ENCODE measurements at regions not wholly inside any gene's neighbourhood (a gene's known extent, or its start where the extent isn't known, plus 50 kb on each side); places are given as distances from the start of the nearest gene placed in this dataset.
A peak's percentile ranks its signal among the peaks of the same experiment; 100 is the strongest.

DNA sequence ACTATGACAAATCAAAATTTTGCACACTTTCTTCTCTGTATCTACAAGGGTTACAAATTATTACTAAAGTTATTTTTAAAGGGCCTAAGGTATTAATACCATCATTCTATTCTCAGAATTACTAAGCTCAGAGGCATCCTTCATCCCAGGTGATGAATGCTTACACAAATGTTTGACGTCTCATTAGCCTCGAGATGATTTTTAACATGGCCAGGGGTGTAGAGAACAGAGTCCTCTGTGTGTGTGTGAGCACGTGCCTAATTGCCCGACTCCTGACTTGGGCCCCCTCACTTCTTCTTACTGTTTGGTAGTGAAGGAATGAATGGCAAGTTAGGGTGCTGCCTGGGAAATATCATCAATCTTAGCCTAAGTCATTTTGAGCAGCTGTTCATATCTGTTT lies 221.1 kb downstream of the ENC1 start:
- Mint-ChIP-seq H3K4me1 (peaks cover 6% of the 10 kb centered on the region), H3K9me3 (peaks cover 4% of the 10 kb centered on the region), H3K27me3 (peaks cover 31% of the 10 kb centered on the region), H3K27ac (no peak overlapping the region), H3K36me3 (peaks cover 6% of the 10 kb centered on the region), H3K4me3 (no peak overlapping the region)
- no peak for ATAC-seq

DNA sequence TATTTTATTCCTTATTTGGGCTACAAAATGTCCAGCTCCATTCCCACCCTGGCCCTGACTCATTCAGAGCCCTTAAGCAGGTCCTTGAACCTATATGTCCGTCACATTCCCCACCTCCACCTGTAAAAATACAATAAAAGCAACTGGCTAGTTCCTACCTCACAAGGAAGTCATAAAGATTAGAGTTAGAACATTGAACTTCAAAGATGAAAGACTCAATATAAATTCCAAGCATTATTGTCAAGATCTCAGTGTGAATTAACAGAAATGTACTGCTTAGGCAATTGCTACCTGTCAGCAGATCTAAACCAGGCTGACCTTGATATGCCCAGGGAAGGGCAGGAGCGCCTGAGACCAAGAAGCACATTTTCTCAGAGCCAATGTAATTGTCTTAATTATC lies 221.8 kb downstream of the ENC1 start:
- H3K36me3 Mint-ChIP-seq = peaks cover 6% of the 10 kb centered on the region
- H3K27me3 Mint-ChIP-seq = peaks cover 37% of the 10 kb centered on the region
- H3K27ac Mint-ChIP-seq = no peak overlapping the region
- peaks cover 4% of the 10 kb centered on the region for H3K9me3 Mint-ChIP-seq
- ATAC-seq = no peak
- peaks cover 6% of the 10 kb centered on the region for H3K4me1 Mint-ChIP-seq
- H3K4me3 Mint-ChIP-seq = no peak overlapping the region

DNA sequence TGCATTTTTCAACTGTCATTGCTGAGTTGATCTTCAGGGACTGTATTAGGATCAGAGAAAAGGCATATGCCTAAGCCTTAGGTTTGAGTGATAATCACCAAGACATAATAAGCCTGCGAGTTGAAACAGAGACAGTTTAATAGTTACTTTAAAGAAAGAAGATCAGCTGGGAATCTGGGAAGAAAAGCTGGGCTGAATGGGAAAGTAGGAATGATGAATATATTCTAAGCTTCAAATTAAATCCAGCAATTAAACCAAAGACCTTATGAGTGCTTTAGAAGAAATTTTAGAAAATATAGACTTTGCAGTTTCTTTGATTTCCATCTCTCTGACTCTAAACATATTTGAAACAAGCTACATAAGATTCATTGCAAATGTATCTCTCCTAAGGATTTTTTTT lies 222.3 kb downstream of the ENC1 start:
- H3K4me3 Mint-ChIP-seq = no peak overlapping the region
- H3K36me3 Mint-ChIP-seq = peaks cover 4% of the 10 kb centered on the region
- H3K27ac Mint-ChIP-seq = no peak overlapping the region
- H3K4me1 Mint-ChIP-seq = peaks cover 6% of the 10 kb centered on the region
- peaks cover 2% of the 10 kb centered on the region for H3K9me3 Mint-ChIP-seq
- peaks cover 33% of the 10 kb centered on the region for H3K27me3 Mint-ChIP-seq
- no peak for ATAC-seq

DNA sequence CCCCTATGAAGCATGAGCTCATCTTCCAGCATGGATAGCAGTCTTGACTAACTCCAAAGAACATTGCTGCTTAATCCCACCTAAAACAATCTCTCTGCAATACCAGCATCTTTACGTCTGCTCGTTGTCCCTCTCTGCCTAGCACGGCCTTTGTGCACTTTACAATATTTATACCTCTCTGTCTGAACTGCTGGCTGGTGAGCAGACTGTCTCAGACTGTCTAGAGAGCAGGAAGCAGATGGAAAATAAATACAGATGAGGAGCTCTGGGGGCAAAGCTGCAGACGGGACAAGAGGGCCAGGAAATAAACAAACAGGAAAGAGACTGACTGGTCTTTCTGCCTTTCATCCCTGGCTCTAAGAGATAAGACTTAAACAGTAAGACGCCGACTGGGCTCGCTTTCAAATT lies 224.8 kb downstream of the ENC1 start:
- Mint-ChIP-seq H3K27me3 (peaks cover 22% of the 10 kb centered on the region), H3K27ac (no peak overlapping the region), H3K9me3 (no peaks in the 10 kb centered on the region), H3K4me1 (no peaks in the 10 kb centered on the region), H3K36me3 (no peaks in the 10 kb centered on the region), H3K4me3 (no peak overlapping the region)
- ATAC-seq = no peak

DNA sequence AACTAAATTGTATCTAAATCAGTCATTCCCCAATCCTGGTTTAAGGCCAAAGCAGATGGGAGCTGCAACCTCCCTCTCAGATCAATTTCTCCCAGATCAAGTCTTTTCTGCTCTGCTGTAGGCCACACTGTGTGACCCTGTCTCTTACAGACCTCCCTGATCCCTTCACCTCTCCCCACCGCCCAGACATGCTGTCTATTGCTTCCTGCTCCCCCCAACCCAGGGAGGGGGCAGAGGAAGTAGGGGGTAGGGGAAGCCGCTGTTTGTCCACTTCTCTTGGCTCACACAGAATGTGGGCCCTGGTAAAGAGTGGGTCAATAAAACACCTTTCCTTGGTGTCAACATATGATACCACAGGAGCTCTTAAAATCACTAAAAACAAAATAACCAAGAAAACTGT lies 226.3 kb downstream of the ENC1 start:
- Mint-ChIP-seq H3K27me3 (peaks cover 32% of the 10 kb centered on the region), H3K27ac (no peak overlapping the region), H3K36me3 (no peaks in the 10 kb centered on the region), H3K4me1 (no peaks in the 10 kb centered on the region), H3K4me3 (no peak overlapping the region), H3K9me3 (no peaks in the 10 kb centered on the region)
- no peak for ATAC-seq

DNA sequence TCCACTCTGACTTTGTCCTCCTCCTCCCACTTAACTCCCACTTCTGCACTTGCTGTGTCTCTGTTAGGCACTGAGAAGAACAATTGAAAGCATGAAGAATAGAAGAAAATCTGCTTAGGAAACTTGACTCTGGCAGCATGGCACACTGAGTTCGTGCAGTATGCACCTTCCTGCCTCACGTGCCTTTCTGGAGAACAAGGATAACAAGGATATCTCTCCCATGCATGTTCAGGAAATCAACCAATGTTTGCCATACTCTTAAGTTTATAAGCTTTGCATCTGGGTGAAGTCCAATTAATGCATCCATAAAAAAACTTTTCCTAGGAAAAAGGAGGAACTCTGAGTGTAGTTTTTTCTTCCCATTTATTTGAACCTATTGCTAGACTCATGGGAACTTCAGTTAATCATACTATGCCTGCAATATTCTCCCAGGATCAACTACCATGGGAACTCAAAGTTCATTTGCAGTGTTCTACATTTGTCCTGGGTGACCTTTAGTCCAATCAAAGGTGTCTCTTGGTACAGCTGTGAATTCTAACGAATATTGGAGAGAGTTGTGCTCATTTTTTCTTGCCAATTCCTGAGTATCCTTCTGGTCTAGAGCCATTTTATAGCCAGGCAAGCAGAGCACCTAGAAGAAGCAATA lies 227.0 kb downstream of the ENC1 start:
- Mint-ChIP-seq H3K27me3 (peaks cover 33% of the 10 kb centered on the region), H3K27ac (no peak overlapping the region), H3K9me3 (no peaks in the 10 kb centered on the region), H3K36me3 (no peaks in the 10 kb centered on the region), H3K4me1 (no peaks in the 10 kb centered on the region), H3K4me3 (no peak overlapping the region)
- no peak for ATAC-seq

DNA sequence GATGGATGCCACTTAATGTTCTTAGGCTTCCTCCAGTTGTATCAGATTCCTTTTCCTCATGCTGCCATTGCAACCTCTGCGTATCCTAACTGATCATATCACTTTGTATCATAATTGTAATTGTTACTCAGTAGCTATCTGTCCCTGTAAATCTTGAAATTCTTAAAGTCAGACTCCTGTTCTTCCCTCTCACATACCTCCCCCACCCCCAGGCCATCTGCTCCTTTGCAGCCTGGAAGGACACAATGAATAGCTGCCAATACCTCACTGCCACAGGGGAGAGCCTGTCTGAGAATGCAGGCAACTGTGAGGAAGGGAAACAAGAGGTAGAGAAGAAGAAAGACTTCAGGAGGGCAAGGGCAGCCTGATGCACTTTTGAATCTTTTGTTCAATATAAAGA lies 228.5 kb downstream of the ENC1 start:
- H3K36me3 Mint-ChIP-seq = no peaks in the 10 kb centered on the region
- H3K4me3 Mint-ChIP-seq = no peak overlapping the region

DNA sequence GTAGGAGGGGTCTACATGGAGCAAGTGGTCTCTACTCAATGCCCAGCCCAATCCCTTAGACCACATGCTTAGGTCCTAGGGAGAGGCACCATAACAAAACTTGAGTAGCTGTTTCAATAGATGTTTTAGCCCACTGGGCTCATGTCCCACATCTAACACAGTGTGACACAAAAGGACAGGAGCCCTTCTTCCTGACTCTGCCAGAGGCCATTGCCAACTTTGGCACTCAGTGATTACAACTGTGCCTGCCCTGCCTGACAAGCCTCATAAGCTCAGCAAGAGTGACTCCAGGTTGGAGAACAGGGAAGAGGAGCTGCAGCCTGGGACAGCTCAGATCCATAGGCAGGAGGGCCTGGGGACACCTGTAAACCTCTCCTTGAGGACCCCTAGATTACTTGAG lies 230.8 kb downstream of the ENC1 start:
- Mint-ChIP-seq H3K4me1 (no peaks in the 10 kb centered on the region), H3K27ac (no peak overlapping the region), H3K4me3 (no peak overlapping the region), H3K27me3 (peaks cover 31% of the 10 kb centered on the region), H3K9me3 (no peaks in the 10 kb centered on the region), H3K36me3 (no peaks in the 10 kb centered on the region)
- no peak for ATAC-seq

More for the DNA sequence above, 228.5 kb downstream of the ENC1 start:
- H3K4me1 Mint-ChIP-seq = no peaks in the 10 kb centered on the region
- ATAC-seq = no peak
- no peaks in the 10 kb centered on the region for H3K9me3 Mint-ChIP-seq
- H3K27ac Mint-ChIP-seq = no peak overlapping the region
- peaks cover 32% of the 10 kb centered on the region for H3K27me3 Mint-ChIP-seq

DNA sequence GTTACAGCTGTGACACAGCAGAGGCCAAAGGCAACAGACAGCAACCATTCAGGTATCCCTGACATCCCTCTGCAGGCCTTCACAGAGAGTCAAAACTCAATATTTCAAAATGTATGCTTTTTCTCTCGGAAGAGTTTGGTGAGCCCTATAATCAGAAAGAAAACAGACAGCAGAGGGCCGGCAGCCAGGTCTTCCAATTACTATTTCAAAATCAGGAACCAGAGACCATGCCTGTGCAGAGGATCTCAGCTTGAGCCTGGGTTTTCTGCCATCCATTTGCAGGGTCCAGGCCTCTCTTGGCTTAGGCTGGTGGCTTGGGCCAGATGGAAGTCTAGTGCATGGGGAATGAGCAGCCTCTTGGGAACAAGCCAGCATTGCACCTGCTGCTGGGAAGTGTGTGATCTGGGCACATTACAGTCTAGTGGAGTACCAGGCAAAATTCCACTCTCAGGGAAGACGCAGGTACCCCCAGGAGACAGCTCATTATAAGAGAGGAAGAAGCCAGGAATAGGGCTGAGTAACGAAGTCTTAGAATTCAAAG lies 231.3 kb downstream of the ENC1 start:
- H3K4me1 Mint-ChIP-seq = no peaks in the 10 kb centered on the region
- no peaks in the 10 kb centered on the region for H3K9me3 Mint-ChIP-seq
- H3K27me3 Mint-ChIP-seq = peaks cover 27% of the 10 kb centered on the region
- ATAC-seq = no peak
- H3K27ac Mint-ChIP-seq = no peak overlapping the region
- no peaks in the 10 kb centered on the region for H3K36me3 Mint-ChIP-seq
- no peak overlapping the region for H3K4me3 Mint-ChIP-seq

DNA sequence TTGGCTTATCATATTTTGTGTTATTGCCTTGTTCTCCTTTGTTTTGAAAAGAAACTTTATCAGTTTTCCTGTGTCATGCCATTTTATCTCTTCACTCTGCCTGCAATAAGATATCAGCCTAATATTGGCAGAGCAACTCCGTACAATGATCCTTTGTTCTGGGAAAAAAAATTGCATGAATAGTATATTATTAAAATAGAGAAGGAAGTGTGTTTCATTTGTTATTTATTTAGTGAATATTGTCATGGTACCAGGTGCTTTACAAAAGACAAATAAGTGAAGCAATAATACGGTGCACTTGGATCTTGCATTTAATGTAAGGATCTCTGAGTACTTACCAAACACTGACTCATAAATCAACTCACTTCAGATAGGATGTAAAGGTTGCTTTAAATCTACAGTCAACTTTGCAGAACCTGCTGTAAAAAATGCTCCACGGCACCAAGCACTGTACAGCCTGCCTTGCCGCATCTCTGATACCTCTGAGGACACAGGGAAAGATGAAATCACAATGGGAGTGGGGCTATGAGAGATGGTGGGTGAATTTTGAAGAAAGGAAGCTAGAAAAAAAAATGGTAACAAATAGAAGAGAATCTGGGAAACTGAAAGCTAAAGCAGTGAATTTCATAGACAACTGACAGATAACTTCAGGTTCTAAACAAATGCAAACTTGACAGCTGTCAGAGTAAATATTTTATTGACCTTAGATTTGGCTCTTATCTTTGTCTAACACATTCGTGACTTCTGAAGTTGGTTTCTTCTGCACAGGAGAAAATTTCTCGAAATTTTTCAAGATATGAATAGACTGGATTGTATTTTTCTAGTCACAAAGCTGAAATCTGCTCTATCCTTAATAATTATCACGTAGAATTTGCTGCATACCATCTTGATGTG lies 232.1 kb downstream of the ENC1 start:
- Mint-ChIP-seq H3K36me3 (no peaks in the 10 kb centered on the region), H3K27ac (no peak overlapping the region), H3K4me1 (no peaks in the 10 kb centered on the region), H3K27me3 (peaks cover 23% of the 10 kb centered on the region), H3K4me3 (no peak overlapping the region), H3K9me3 (no peaks in the 10 kb centered on the region)
- no peak for ATAC-seq

DNA sequence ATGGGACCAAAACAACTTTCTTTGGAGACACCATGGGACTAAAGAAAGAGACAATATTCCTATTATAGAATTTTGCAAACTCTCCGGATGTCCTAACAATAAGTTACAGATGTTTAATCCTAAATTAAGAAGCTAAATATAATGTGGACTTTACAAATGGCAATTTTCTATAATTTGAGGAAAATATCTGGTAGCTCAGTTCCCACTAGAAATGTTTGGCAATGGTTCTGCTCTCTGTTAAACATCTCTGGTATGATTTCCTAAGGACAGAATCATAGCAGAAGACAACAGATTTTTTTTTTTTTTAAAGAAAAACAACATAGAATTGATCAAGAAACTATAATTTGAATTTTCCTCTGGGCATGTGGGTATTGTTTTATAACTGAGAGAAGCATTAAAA lies 232.8 kb downstream of the ENC1 start:
- Mint-ChIP-seq H3K4me1 (no peaks in the 10 kb centered on the region), H3K27ac (no peak overlapping the region), H3K9me3 (no peaks in the 10 kb centered on the region), H3K36me3 (no peaks in the 10 kb centered on the region), H3K27me3 (peaks cover 23% of the 10 kb centered on the region), H3K4me3 (no peak overlapping the region)
- no peak for ATAC-seq

DNA sequence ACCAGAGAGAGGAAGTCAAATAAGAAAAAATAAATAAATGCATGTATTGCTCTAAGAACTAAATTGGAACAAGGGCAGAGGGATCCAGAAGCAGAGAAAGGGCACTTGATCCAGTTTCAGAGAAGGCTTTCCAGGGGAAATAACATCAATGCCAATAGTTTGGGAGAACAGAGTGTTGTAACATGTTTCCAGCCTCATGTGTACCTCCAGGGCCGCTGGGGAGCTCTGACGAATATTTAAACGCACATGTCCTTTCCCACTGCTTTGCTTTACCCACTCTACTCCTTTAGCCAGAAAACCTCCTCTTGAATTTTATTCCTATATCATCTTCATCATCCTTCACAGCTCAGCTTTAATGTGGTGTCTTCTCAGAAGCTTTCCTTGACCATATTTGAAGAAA lies 233.7 kb downstream of the ENC1 start:
- Mint-ChIP-seq H3K4me3 (no peak overlapping the region), H3K36me3 (no peaks in the 10 kb centered on the region), H3K27ac (no peak overlapping the region), H3K4me1 (no peaks in the 10 kb centered on the region), H3K27me3 (peaks cover 23% of the 10 kb centered on the region), H3K9me3 (no peaks in the 10 kb centered on the region)
- ATAC-seq = no peak

DNA sequence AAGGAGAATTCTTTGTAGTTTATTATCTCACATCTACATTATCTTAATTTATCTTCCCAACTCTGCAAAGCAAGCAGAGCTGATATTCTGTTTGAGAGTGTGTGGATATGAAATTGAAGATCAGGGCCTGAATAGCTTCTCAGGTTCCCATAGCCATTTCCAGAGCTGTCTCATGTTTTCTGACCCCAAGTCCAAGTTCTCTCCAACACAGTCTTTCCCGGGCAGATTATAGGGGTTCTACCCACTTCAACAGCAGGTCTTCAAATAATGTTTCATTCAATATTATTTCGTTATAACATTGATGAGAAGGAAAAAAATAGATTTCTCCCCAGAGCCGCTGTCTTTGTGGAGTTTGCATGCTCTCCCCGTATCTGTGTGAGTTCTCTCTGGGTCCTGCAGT lies 234.9 kb downstream of the ENC1 start:
- no peak for ATAC-seq

DNA sequence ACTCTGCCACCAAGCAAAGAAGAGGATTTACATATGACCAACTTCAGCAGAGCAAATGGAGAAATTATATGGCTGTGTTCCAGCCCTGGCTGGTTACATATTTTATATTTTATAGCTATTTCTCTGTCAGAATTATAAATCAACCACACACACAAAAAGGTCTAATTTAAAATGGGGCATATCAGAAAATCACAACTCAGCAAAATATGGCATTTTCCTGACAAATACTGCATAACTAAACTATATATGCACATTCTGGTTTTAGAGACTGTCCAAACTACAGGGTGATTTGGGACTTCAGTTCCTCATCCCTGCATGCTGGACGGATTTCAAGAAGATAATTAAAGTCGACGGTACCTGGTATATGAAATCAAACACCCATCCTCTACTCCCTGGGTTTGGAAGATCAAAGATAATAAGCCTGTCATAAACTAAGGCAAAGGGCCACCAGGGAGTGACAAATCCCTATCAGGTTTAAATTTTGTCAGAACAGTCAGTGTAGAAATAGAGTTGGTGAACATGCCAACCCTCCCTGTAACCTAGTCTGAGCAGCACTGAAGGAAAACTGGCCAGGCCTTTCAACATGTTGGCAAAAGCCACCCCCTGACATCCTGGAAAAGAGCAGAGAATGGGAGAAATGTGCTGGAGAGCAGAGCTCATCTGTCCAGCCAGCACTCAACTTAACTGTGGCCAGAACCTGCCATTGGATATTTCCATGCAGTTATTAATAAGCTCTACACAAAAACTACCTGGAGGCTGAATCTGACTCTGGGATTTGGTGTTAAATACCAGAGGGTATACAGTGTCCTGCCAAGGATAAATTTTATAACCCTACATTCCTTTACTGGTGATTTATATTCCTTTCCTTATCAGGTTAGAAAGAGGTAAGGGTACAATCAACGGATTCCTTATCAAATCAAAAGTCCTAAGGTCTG lies 235.7 kb downstream of the ENC1 start:
- Mint-ChIP-seq H3K9me3 (no peaks in the 10 kb centered on the region), H3K27me3 (peaks cover 19% of the 10 kb centered on the region), H3K36me3 (no peaks in the 10 kb centered on the region), H3K4me1 (no peaks in the 10 kb centered on the region), H3K27ac (no peak overlapping the region), H3K4me3 (no peak overlapping the region)
- ATAC-seq = peak; percentile 25

More for the DNA sequence above, 234.9 kb downstream of the ENC1 start:
- H3K36me3 Mint-ChIP-seq = no peaks in the 10 kb centered on the region
- no peaks in the 10 kb centered on the region for H3K9me3 Mint-ChIP-seq
- H3K27me3 Mint-ChIP-seq = peaks cover 23% of the 10 kb centered on the region
- no peak overlapping the region for H3K4me3 Mint-ChIP-seq
- no peak overlapping the region for H3K27ac Mint-ChIP-seq
- H3K4me1 Mint-ChIP-seq = no peaks in the 10 kb centered on the region

DNA sequence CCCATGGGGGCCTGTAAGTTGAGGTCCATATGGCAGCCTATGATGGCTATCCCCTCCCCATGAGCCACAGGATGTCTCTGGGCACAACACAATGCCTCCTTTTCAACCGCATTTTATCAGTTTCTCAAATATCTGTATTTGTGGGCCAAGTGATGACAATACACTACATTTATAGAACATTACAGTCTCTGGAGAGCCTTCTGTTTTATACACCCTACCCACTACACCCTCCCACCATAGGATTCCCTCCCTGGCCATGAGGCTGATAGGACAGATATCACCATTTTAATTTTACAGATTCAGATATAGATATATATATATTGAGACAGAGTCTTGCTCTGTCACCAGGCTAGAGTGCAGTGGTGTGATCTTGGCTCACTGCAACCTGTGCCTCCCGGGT lies 236.8 kb downstream of the ENC1 start:
- Mint-ChIP-seq H3K27me3 (peaks cover 8% of the 10 kb centered on the region), H3K4me1 (no peaks in the 10 kb centered on the region), H3K4me3 (no peak overlapping the region), H3K36me3 (no peaks in the 10 kb centered on the region), H3K27ac (no peak overlapping the region), H3K9me3 (peaks cover 3% of the 10 kb centered on the region)
- ATAC-seq = no peak

All from stimulated activated memory B cell treated with anti-CD40 and anti-IgM and Interleukin-4, amounts not matched to agents 10 μg/mL and 1 μg/mL and 100 μg/mL, for 72 hours (primary cell).